NCI-H524 (cell line): ENCODE measurements at regions not wholly inside any gene's neighbourhood (a gene's known extent, or its start where the extent isn't known, plus 50 kb on each side); places are given as distances from the start of the nearest gene placed in this dataset.

Experiments used
- DNase-seq, 2 experiments: peaks; one replicate each; lab custom pipeline; 2025; lab: John Stamatoyannopoulos, UW

GRCh38 chr12:65597527-65597926, 226.8 kb upstream of the HMGA2 start:
- no peak for DNase-seq

- DNase-seq = no peak
Observed at GRCh38 chr12:65598688-65599087, 225.6 kb upstream of the HMGA2 start.

- DNase-seq = no peak
Observed at GRCh38 chr12:65602253-65602609, 222.1 kb upstream of the HMGA2 start.

GRCh38 chr12:65602610-65603295, 221.5 kb upstream of the HMGA2 start:
- peak; percentile 40 to 52 for DNase-seq

- DNase-seq = peak in 1 of 2 experiments; percentile 34
Observed at GRCh38 chr12:65603438-65604351, 220.6 kb upstream of the HMGA2 start.

- DNase-seq = no peak
Observed at GRCh38 chr12:65605019-65605418, 219.3 kb upstream of the HMGA2 start.

- peak; percentile 3 to 27 for DNase-seq
Observed at GRCh38 chr12:65606008-65606766, 218.1 kb upstream of the HMGA2 start.

- no peak for DNase-seq
Observed at GRCh38 chr12:65607401-65607841, 216.9 kb upstream of the HMGA2 start.

GRCh38 chr12:65608319-65608916, 215.9 kb upstream of the HMGA2 start:
- no peak for DNase-seq

GRCh38 chr12:65609359-65609771, 214.9 kb upstream of the HMGA2 start:
- DNase-seq = no peak

- DNase-seq = no peak
Observed at GRCh38 chr12:65611396-65611795, 212.9 kb upstream of the HMGA2 start.

- no peak for DNase-seq
Observed at GRCh38 chr12:65612440-65612839, 211.8 kb upstream of the HMGA2 start.

GRCh38 chr12:65613692-65614091, 210.6 kb upstream of the HMGA2 start:
- no peak for DNase-seq

GRCh38 chr12:65614259-65614889, 209.9 kb upstream of the HMGA2 start:
- no peak for DNase-seq

- DNase-seq = no peak
Observed at GRCh38 chr12:65615118-65615517, 209.2 kb upstream of the HMGA2 start.

- no peak for DNase-seq
Observed at GRCh38 chr12:65616022-65616421, 208.3 kb upstream of the HMGA2 start.

GRCh38 chr12:65618588-65618987, 205.7 kb upstream of the HMGA2 start:
- DNase-seq = no peak

GRCh38 chr12:65619018-65619417, 205.3 kb upstream of the HMGA2 start:
- no peak for DNase-seq

- DNase-seq = no peak
Observed at GRCh38 chr12:65620046-65620445, 204.2 kb upstream of the HMGA2 start.

GRCh38 chr12:65622056-65622455, 202.2 kb upstream of the HMGA2 start:
- DNase-seq = no peak

- DNase-seq = no peak
Observed at GRCh38 chr12:65623507-65623906, 200.8 kb upstream of the HMGA2 start.
